Panc1 (cell line): ENCODE measurements at regions not wholly inside any gene's neighbourhood (a gene's known extent, or its start where the extent isn't known, plus 50 kb on each side); places are given as distances from the start of the nearest gene placed in this dataset. TPM values are rescaled to one million over a fixed set of nuclear protein-coding genes. Genes with fewer than 3 reads are reported as not detected.

Source experiments
- ATAC-seq: fragments of 200-7000 bp; cut with Tn5 transposase; 2 replicates; pipeline ENCODE4 v1.9.1; 2020; ENCODE audit warnings: mild to moderate bottlenecking, moderate library complexity
- BruUV-seq: library from RNA; stranded (reverse); fragments of 400-500 nt; replicated peaks from 2 replicates; lab custom pipeline; 2021; lab: Mats Ljungman, UMichigan
- CTCF ChIA-PET: fragments of 300-600 bp; sonication (Branson Sonifier 250); formaldehyde crosslinking; loops from one replicate; lab custom pipeline; 2022; ENCODE audit warnings: antibody characterized with exemption; lab: Charles Lee
- POLR2A ChIA-PET: fragments of 300-600 bp; sonication (Branson Sonifier 250); formaldehyde crosslinking; loops from one replicate; lab custom pipeline; 2022; ENCODE audit warnings: antibody characterized with exemption; lab: Charles Lee
- DNase-seq: peaks from one replicate; pipeline ENCODE4 v3.0.0-alpha.2; 2010; ENCODE audit warnings: low read depth, low spot score
- H3K27ac ChIP-seq: 2 replicates; pipeline ENCODE4 v1.5.1; 2011; ENCODE audit warnings: mild to moderate bottlenecking, low read length, inconsistent platforms
- H3K27me3 ChIP-seq: fragments of 200-500 bp; sonication (Bioruptor generic); 2 replicates; pipeline ENCODE4 v1.6.0; 2014; ENCODE audit warnings: low read length, inconsistent platforms; ENCODE audit not compliant: control insufficient read depth, insufficient read depth
- H3K36me3 ChIP-seq: fragments of 200-500 bp; sonication (Bioruptor generic); 2 replicates; pipeline ENCODE4 v1.5.1; 2014; ENCODE audit warnings: inconsistent platforms, mild to moderate bottlenecking, low read length, moderate library complexity; ENCODE audit not compliant: control insufficient read depth, insufficient read depth
- H3K4me1 ChIP-seq: 2 replicates; pipeline ENCODE4 v1.5.1; 2011; ENCODE audit warnings: inconsistent platforms, mild to moderate bottlenecking, low read length, moderate library complexity; ENCODE audit not compliant: control insufficient read depth, insufficient read depth
- H3K4me3 ChIP-seq, 2 experiments: 2 replicates each; pipeline ENCODE4 v1.5.1; 2011 to 2012; ENCODE audit warnings: low read depth in 2 of 2, low read length in 2 of 2, mild to moderate bottlenecking in 2 of 2, inconsistent platforms in 1 of 2, moderate library complexity in 1 of 2
- H3K9me3 ChIP-seq: fragments of 200-500 bp; sonication (Bioruptor generic); 2 replicates; pipeline ENCODE4 v1.5.1; 2014; ENCODE audit warnings: low read depth, mild to moderate bottlenecking, inconsistent platforms, low read length, moderate library complexity; ENCODE audit not compliant: control insufficient read depth, insufficient read depth
- POLR2AphosphoS5 ChIP-seq: IDR thresholded peaks from 2 replicates; pipeline ENCODE4 v1.6.1; 2012; ENCODE audit warnings: mild to moderate bottlenecking, low read depth, low read length, moderate library complexity
- SIN3A ChIP-seq: IDR thresholded peaks from 2 replicates; pipeline ENCODE4 v1.6.1; 2012; ENCODE audit warnings: low read depth, mild to moderate bottlenecking, low read length, moderate library complexity, borderline replicate concordance; ENCODE audit not compliant: insufficient read depth
- TCF7L2 ChIP-seq: IDR thresholded peaks from 2 replicates; pipeline ENCODE4 v1.6.1; 2011; ENCODE audit warnings: mild to moderate bottlenecking, low read depth, low read length, inconsistent platforms
- in situ Hi-C: cut with HindIII; loops from 2 replicates; pipeline ENCODE4 v1.10.0; 2016; ENCODE audit warnings: low sequenced_read_pairs, low pct_unique_long_range_greater_than_20kb
- intact Hi-C: fragments of 100-400 bp; cut with micrococcal nuclease; formaldehyde crosslinking; loops from one replicate; pipeline ENCODE4 v1.10.0; 2022; ENCODE audit not compliant: unreplicated experiment
- microRNA-seq: library from miRNA; unstranded; fragments of <30 nt; microRNA quantifications from one replicate; pipeline ENCODE4 v1.1.0, GENCODE V29; 2020; ENCODE audit not compliant: unreplicated experiment
- TF ChIP-seq, protein P1 (sequence below): fragments of 450-650 bp; IDR thresholded peaks from 2 replicates; pipeline ENCODE4 v1.5.1; 2017; ENCODE audit warnings: mild to moderate bottlenecking
- TF ChIP-seq, protein P2 (sequence below), 2 experiments: IDR thresholded peaks; 2 replicates each; pipeline ENCODE4 v1.6.1; 2011 to 2012; ENCODE audit warnings: low read depth in 2 of 2, control low read depth in 1 of 2, low read length in 1 of 2, mild to moderate bottlenecking in 1 of 2, moderate library complexity in 1 of 2; ENCODE audit not compliant: insufficient read depth in 1 of 2

DNA sequence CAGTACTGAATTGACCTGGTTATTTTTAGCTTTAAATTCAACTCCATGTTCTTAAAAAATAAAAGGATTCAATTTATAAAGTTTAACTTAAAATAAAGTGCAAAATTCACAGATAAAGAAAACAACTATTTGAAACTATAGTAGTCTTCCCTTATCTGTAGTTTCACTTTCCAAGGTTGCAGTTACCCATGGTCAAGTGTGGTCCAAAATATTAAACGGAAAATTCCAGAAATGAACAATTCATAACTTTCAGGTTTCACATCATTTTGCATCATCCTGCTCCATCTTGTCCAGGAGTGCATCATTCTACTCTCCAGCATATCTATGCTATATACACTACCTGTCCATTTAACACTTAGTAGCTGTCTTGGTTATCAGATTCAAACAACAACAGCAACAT lies 54.5 kb upstream of the ZNF804A start:
- ChIA-PET CTCF (no interaction called here), POLR2A (no interaction called here)
- ATAC-seq: no peak
- Histone ChIP-seq H3K4me1 (no peaks in the 10 kb centered on the region), H3K4me3 (no peak overlapping the region), H3K9me3 (no peaks in the 10 kb centered on the region), H3K27me3 (no peaks in the 10 kb centered on the region), H3K27ac (no peak overlapping the region), H3K36me3 (no peaks in the 10 kb centered on the region)
- no peak for DNase-seq
- intact Hi-C loops (no loop called here), in situ Hi-C loops (no loop called here)
- TF ChIP-seq, protein P1, sequence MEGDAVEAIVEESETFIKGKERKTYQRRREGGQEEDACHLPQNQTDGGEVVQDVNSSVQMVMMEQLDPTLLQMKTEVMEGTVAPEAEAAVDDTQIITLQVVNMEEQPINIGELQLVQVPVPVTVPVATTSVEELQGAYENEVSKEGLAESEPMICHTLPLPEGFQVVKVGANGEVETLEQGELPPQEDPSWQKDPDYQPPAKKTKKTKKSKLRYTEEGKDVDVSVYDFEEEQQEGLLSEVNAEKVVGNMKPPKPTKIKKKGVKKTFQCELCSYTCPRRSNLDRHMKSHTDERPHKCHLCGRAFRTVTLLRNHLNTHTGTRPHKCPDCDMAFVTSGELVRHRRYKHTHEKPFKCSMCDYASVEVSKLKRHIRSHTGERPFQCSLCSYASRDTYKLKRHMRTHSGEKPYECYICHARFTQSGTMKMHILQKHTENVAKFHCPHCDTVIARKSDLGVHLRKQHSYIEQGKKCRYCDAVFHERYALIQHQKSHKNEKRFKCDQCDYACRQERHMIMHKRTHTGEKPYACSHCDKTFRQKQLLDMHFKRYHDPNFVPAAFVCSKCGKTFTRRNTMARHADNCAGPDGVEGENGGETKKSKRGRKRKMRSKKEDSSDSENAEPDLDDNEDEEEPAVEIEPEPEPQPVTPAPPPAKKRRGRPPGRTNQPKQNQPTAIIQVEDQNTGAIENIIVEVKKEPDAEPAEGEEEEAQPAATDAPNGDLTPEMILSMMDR: no peak
- TF ChIP-seq TCF7L2 (no peak), SIN3A (no peak), POLR2AphosphoS5 (no peak)
- TF ChIP-seq, protein P2, sequence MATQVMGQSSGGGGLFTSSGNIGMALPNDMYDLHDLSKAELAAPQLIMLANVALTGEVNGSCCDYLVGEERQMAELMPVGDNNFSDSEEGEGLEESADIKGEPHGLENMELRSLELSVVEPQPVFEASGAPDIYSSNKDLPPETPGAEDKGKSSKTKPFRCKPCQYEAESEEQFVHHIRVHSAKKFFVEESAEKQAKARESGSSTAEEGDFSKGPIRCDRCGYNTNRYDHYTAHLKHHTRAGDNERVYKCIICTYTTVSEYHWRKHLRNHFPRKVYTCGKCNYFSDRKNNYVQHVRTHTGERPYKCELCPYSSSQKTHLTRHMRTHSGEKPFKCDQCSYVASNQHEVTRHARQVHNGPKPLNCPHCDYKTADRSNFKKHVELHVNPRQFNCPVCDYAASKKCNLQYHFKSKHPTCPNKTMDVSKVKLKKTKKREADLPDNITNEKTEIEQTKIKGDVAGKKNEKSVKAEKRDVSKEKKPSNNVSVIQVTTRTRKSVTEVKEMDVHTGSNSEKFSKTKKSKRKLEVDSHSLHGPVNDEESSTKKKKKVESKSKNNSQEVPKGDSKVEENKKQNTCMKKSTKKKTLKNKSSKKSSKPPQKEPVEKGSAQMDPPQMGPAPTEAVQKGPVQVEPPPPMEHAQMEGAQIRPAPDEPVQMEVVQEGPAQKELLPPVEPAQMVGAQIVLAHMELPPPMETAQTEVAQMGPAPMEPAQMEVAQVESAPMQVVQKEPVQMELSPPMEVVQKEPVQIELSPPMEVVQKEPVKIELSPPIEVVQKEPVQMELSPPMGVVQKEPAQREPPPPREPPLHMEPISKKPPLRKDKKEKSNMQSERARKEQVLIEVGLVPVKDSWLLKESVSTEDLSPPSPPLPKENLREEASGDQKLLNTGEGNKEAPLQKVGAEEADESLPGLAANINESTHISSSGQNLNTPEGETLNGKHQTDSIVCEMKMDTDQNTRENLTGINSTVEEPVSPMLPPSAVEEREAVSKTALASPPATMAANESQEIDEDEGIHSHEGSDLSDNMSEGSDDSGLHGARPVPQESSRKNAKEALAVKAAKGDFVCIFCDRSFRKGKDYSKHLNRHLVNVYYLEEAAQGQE (IDR thresholded peaks at IDR 0.05; ENCODE audit: insufficient read depth in 1 of 2, low read depth in 2 of 2, low read length in 1 of 2): no peak
- BruUV-seq: no TSS peak

Small RNA genes in the stretch of these regions (microRNA-seq; reads per million reads assigned to microRNA genes)
- gene MIR548AE1: not detected
